PC-3 (cell line): ENCODE measurements at regions not wholly inside any gene's neighbourhood (a gene's known extent, or its start where the extent isn't known, plus 50 kb on each side); places are given as distances from the start of the nearest gene placed in this dataset.

ENCODE experiments used
- ATAC-seq: fragments of 200-7000 bp; cut with Tn5 transposase; 2 replicates; pipeline ENCODE4 v1.9.1; 2020; ENCODE audit warnings: mild to moderate bottlenecking, moderate library complexity
- BruUV-seq: library from RNA; stranded (reverse); fragments of 400-500 nt; replicated peaks from 2 replicates; lab custom pipeline; 2021; lab: Mats Ljungman, UMichigan
- CTCF ChIA-PET: fragments of 300-600 bp; sonication (Branson Sonifier 250); formaldehyde crosslinking; loops from one replicate; lab custom pipeline; 2022; ENCODE audit warnings: antibody characterized with exemption; lab: Charles Lee
- POLR2A ChIA-PET: fragments of 300-600 bp; sonication (Branson Sonifier 250); formaldehyde crosslinking; loops from one replicate; lab custom pipeline; 2022; ENCODE audit warnings: antibody characterized with exemption; ENCODE audit not compliant: unreplicated experiment; lab: Charles Lee
- DNase-seq: peaks from one replicate; pipeline ENCODE4 v3.0.0-alpha.2; 2015
- H2AFZ ChIP-seq: fragments of 300-600 bp; sonication (generic); 2 replicates; pipeline ENCODE4 v1.6.0; 2016; ENCODE audit warnings: antibody characterized with exemption, low read length
- H3F3A ChIP-seq: fragments of 300-600 bp; sonication (generic); one replicate; pipeline ENCODE4 v1.6.0; 2017; ENCODE audit warnings: antibody characterized with exemption, low read length, control low read depth, mild to moderate bottlenecking; ENCODE audit not compliant: unreplicated experiment
- H3K27ac ChIP-seq: fragments of 300-600 bp; sonication (generic); 2 replicates; pipeline ENCODE4 v1.5.1; 2016; ENCODE audit warnings: mild to moderate bottlenecking, low read length
- H3K27me3 ChIP-seq: fragments of 300-600 bp; sonication (generic); 2 replicates; pipeline ENCODE4 v1.6.1; 2016; ENCODE audit warnings: low read length, mixed read lengths
- H3K36me3 ChIP-seq: fragments of 300-600 bp; sonication (generic); 2 replicates; pipeline ENCODE4 v1.6.1; 2016; ENCODE audit warnings: low read depth, mixed run types, low read length, mixed read lengths
- H3K4me1 ChIP-seq: fragments of 300-600 bp; sonication (generic); 2 replicates; pipeline ENCODE4 v1.5.1; 2016; ENCODE audit warnings: low read length; ENCODE audit not compliant: insufficient read depth
- H3K4me2 ChIP-seq: fragments of 300-600 bp; sonication (generic); 2 replicates; pipeline ENCODE4 v1.6.0; 2016; ENCODE audit warnings: low read length
- H3K4me3 ChIP-seq: fragments of 300-600 bp; sonication (generic); 2 replicates; pipeline ENCODE4 v1.5.1; 2016; ENCODE audit warnings: mild to moderate bottlenecking, low read length, mixed read lengths
- H3K79me2 ChIP-seq: fragments of 300-600 bp; sonication (generic); 2 replicates; pipeline ENCODE4 v1.6.1; 2017; ENCODE audit warnings: low read length, mixed read lengths
- H3K9ac ChIP-seq: fragments of 300-600 bp; sonication (generic); 2 replicates; pipeline ENCODE4 v1.6.0; 2016; ENCODE audit warnings: mild to moderate bottlenecking, low read length
- H3K9me2 ChIP-seq: fragments of 300-600 bp; sonication (generic); replicated peaks from 2 replicates; pipeline ENCODE4 v1.6.1; 2016; ENCODE audit warnings: mixed run types, low read length, mixed read lengths
- H3K9me3 ChIP-seq: fragments of 300-600 bp; sonication (generic); 2 replicates; pipeline ENCODE4 v1.6.1; 2016; ENCODE audit warnings: low read length, mixed read lengths
- H4K20me1 ChIP-seq: fragments of 300-600 bp; sonication (generic); 2 replicates; pipeline ENCODE4 v1.6.1; 2016; ENCODE audit warnings: low read length, mixed read lengths
- EZH2 ChIP-seq: fragments of 300-600 bp; sonication (generic); IDR thresholded peaks from one replicate; pipeline ENCODE4 v1.6.1; 2017; ENCODE audit warnings: antibody characterized with exemption, mild to moderate bottlenecking, low read length; ENCODE audit not compliant: unreplicated experiment
- EZH2phosphoT487 ChIP-seq: fragments of 300-600 bp; sonication (generic); IDR thresholded peaks from 2 replicates; pipeline ENCODE4 v1.6.1; 2018; ENCODE audit warnings: mild to moderate bottlenecking, antibody characterized with exemption, low read length, borderline replicate concordance
- intact Hi-C: fragments of 100-400 bp; cut with micrococcal nuclease; formaldehyde crosslinking; loops from 2 replicates; pipeline ENCODE4 v1.9.0; 2023
- TF ChIP-seq, protein P1 (sequence below): fragments of 300-600 bp; sonication (generic); conservative IDR thresholded peaks from 2 replicates; pipeline ENCODE4 v1.5.1; 2017; ENCODE audit warnings: antibody characterized with exemption, low read depth, mild to moderate bottlenecking, low read length

DNA sequence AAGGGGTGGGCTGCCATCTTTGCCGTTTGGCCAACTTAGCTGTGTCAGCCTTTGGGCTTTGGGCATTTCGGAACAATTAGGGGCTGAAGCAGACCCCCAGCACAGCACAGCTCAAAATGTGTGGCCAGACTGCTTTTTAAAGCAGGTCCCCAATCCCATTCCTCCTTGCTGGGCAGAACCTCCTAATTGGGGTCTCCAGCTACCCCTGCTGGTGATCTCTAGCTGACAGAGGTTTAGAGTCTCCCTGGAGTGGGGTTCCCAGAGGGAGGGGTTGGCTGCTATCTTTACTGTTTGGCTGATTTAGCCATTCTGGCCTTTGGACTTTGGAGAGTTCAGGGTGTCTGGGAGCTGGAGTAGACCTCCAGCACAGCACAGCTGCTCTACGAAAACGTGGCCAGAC is 71.5 kb upstream of the LHCGR start:
- ATAC-seq, result no peak
- POLR2A ChIA-PET, result interaction anchor here (0.8 kb wide), 1 partner anchor 102 kb away, joined by 3 read pairs; no protein-coding TSS in a partner anchor

DNA sequence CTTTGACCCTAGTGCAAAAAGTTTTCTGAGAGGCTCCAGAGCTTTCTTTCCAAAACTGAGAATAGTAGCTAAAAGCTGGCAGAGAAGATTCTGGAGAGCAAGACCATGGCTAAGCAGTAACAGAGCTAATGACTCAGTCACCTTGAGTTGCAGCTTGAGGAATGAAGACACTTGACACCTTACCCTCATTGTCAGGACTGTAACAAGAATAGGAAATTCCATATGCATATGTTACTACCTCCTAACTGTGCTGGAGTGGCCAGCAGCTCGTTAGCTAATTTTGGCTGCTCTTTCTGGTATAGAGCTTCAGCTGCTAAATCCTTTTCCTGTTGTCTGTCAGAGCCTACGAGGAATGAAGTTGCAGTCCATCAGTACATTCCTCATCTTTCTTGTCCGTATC is 68.6 kb upstream of the LHCGR start:
- Histone ChIP-seq H3F3A (no peaks in the 10 kb centered on the region), H3K27me3 (no peaks in the 10 kb centered on the region), H3K4me3 (no peak overlapping the region), H3K9me2 (no peaks in the 10 kb centered on the region), H3K79me2 (no peaks in the 10 kb centered on the region), H3K4me2 (no peak overlapping the region), H3K4me1 (no peaks in the 10 kb centered on the region), H2AFZ (no peak overlapping the region), H3K27ac (no peak overlapping the region), H3K9me3 (no peaks in the 10 kb centered on the region), H3K36me3 (no peaks in the 10 kb centered on the region), H4K20me1 (no peaks in the 10 kb centered on the region), H3K9ac (no peak overlapping the region)
- ChIA-PET POLR2A (no interaction called here), CTCF (interaction anchor here (0.6 kb wide), 1 partner anchor 97 kb away, joined by 3 read pairs; no protein-coding TSS in a partner anchor)
- intact Hi-C loops, result no loop called here
- DNase-seq, result no peak
- TF ChIP-seq EZH2 (no peak), EZH2phosphoT487 (no peak)
- TF ChIP-seq, protein P1, sequence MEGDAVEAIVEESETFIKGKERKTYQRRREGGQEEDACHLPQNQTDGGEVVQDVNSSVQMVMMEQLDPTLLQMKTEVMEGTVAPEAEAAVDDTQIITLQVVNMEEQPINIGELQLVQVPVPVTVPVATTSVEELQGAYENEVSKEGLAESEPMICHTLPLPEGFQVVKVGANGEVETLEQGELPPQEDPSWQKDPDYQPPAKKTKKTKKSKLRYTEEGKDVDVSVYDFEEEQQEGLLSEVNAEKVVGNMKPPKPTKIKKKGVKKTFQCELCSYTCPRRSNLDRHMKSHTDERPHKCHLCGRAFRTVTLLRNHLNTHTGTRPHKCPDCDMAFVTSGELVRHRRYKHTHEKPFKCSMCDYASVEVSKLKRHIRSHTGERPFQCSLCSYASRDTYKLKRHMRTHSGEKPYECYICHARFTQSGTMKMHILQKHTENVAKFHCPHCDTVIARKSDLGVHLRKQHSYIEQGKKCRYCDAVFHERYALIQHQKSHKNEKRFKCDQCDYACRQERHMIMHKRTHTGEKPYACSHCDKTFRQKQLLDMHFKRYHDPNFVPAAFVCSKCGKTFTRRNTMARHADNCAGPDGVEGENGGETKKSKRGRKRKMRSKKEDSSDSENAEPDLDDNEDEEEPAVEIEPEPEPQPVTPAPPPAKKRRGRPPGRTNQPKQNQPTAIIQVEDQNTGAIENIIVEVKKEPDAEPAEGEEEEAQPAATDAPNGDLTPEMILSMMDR, result no peak
- BruUV-seq, result no TSS peak
- ATAC-seq, result no peak

More for the DNA sequence above, 71.5 kb upstream of the LHCGR start:
- Histone ChIP-seq H3K79me2 (no peaks in the 10 kb centered on the region), H4K20me1 (no peaks in the 10 kb centered on the region), H3K4me1 (no peaks in the 10 kb centered on the region), H3F3A (no peaks in the 10 kb centered on the region), H3K9me3 (no peaks in the 10 kb centered on the region), H3K27me3 (no peaks in the 10 kb centered on the region), H3K9me2 (no peaks in the 10 kb centered on the region), H3K36me3 (no peaks in the 10 kb centered on the region), H3K4me2 (no peak overlapping the region), H3K27ac (no peak overlapping the region), H3K4me3 (no peak overlapping the region), H2AFZ (no peak overlapping the region), H3K9ac (no peak overlapping the region)
- CTCF ChIA-PET, result no interaction called here
- TF ChIP-seq, protein P1, result no peak
- TF ChIP-seq EZH2, result no peak
- TF ChIP-seq EZH2phosphoT487, result no peak
- no TSS peak for BruUV-seq
- no peak for DNase-seq
- intact Hi-C loops, result no loop called here

DNA sequence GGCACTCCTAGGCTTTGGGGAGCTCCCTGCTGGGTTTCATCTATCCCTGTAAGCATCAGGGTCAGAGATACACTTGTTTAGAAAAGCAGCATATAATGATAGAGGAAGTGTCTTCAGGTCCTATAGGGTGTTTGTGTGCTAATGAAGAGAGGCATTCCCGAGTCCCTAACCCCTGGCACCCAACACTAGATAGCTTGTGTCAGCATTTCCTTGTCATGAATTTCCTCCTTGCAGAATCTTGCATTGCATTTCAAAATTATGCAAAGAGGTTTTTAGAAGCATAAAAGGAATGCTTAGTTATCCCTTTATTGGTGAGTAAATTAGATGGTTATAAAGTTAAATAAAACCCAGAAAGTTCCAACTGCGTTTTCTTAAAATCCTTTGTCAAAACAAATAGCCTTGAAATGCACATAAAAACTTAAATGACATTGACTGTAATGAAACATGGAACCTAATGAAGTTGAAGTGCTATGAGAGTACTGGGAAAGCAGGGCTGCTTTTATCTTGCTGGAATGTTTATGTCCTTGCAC is 63.7 kb upstream of the LHCGR start:
- POLR2A ChIA-PET, result no interaction called here
- Histone ChIP-seq H3K9ac (no peak overlapping the region), H2AFZ (no peak overlapping the region), H3K79me2 (no peaks in the 10 kb centered on the region), H4K20me1 (no peaks in the 10 kb centered on the region), H3K4me1 (no peaks in the 10 kb centered on the region), H3K4me3 (no peak overlapping the region), H3K27me3 (no peaks in the 10 kb centered on the region), H3K36me3 (no peaks in the 10 kb centered on the region), H3K9me2 (no peaks in the 10 kb centered on the region), H3K27ac (no peak overlapping the region), H3K9me3 (no peaks in the 10 kb centered on the region), H3K4me2 (no peak overlapping the region), H3F3A (no peaks in the 10 kb centered on the region)
- intact Hi-C loops, result no loop called here
- no peak for ATAC-seq
- no TSS peak for BruUV-seq
- DNase-seq, result no peak
- CTCF ChIA-PET, result no interaction called here
- TF ChIP-seq EZH2phosphoT487 (no peak), EZH2 (no peak)
- TF ChIP-seq, protein P1, result no peak
